Adrenal gland (tissue), 9 donors: ENCODE measurements at regions not wholly inside any gene's neighbourhood (a gene's known extent, or its start where the extent isn't known, plus 50 kb on each side); places are given as distances from the start of the nearest gene placed in this dataset.

ENCODE experiments used
- DNase-seq, 7 donors: peaks; one replicate each; pipeline ENCODE4 v3.0.0-alpha.2; 2019 to 2020
- H3K27ac ChIP-seq, 5 donors: fragments of 200-600 bp; sonication (generic) in 4 of 5; 1 replicate in 3 of 5; 2 replicates in 2 of 5; pipeline versions ENCODE4 v1.5.1 to v1.8.0; 2016 to 2020; ENCODE audit warnings: mild to moderate bottlenecking in 1 of 5
- H3K27me3 ChIP-seq: fragments of 200-600 bp; 2 replicates; pipeline ENCODE4 v1.8.0; 2021
- H3K36me3 ChIP-seq, 2 donors: fragments of 200-600 bp; replicated peaks in 1 of 2; 1 replicate in 1 of 2; 2 replicates in 1 of 2; pipeline versions ENCODE4 v1.5.1 to v1.8.0; 2018 to 2022
- H3K4me1 ChIP-seq, 2 donors: fragments of 200-600 bp; replicated peaks in 1 of 2; 1 replicate in 1 of 2; 2 replicates in 1 of 2; pipeline versions ENCODE4 v1.5.1 to v1.8.0; 2018 to 2021
- H3K4me3 ChIP-seq, 4 donors: fragments of 200-600 bp; sonication (generic) in 3 of 4; one replicate each; pipeline ENCODE4 v1.5.1; 2016 to 2018
- H3K9me3 ChIP-seq, 3 donors: fragments of 200-600 bp; sonication (generic) in 1 of 3; replicated peaks in 1 of 3; 1 replicate in 2 of 3; 2 replicates in 1 of 3; pipeline versions ENCODE4 v1.5.1 to v1.8.0; 2016 to 2021
- CTCF ChIP-seq, 6 experiments: fragments of 450-650 bp in 4 of 6; fragments of 200-600 bp in 2 of 6; sonication (generic) in 1 of 6; IDR thresholded peaks; 1 replicate in 5 of 6; 2 replicates in 1 of 6; pipeline versions ENCODE4 v1.5.1 to v1.8.0; 2016 to 2021; ENCODE audit warnings: antibody characterized with exemption in 6 of 6, mild to moderate bottlenecking in 2 of 6, moderate library complexity in 1 of 6
- POLR2A ChIP-seq, 2 donors: fragments of 450-650 bp; IDR thresholded peaks; one replicate each; pipeline ENCODE4 v1.6.1; 2017; ENCODE audit warnings: antibody characterized with exemption in 2 of 2, mild to moderate bottlenecking in 2 of 2, moderate library complexity in 1 of 2
- WGBS, 4 donors: extraction: QIAGEN DNeasy Blood & Tissue Kit in 2 of 4; methylation state at CpG; one replicate each; pipeline versions ENCODE4 v1.1.5 to v1.1.7; 2013 to 2017; 5-methylcytosine and 5-hydroxymethylcytosine counted together
- intact Hi-C, 2 donors: fragments of 100-400 bp; cut with DNase I; formaldehyde crosslinking; loops; one replicate each; pipeline versions ENCODE4 v1.14.1 to v1.15.0; 2022 to 2023
- donor health status: healthy with polysubstance abuse.
- donor health status: Bipolar disorder and iron deficiency.
- donor health status: DM: yes; HTN: yes; CAD: no.
- donor health status: DM: no; HTN: no; CAD: no.
- donor health status: DM: no; HTN: no; CAD: no.

- Histone ChIP-seq H3K36me3 (no peaks in the 10 kb centered on the region), H3K4me3 (no peak overlapping the region), H3K27ac (no peak overlapping the region), H3K4me1 (no peaks in the 10 kb centered on the region), H3K9me3 (no peaks in the 10 kb centered on the region), H3K27me3 (no peaks in the 10 kb centered on the region)
- DNase-seq, result no peak
- WGBS, 4 donors, result 74 to 92% (median 81%) methylated on average over 6 of the region's 6 CpGs
- TF ChIP-seq POLR2A (IDR thresholded peaks at IDR 0.05), result no peak
- no peak for TF ChIP-seq CTCF (IDR thresholded peaks at IDR 0.05)
- intact Hi-C loops, result no loop called here
Measured at GRCh38 chrX:34555481-34555880, 101.6 kb downstream of the TMEM47 start.

GRCh38 chrX:34546366-34546765 is 110.7 kb downstream of the TMEM47 start:
- DNase-seq, result no peak
- Histone ChIP-seq H3K4me3 (no peak overlapping the region), H3K9me3 (no peaks in the 10 kb centered on the region), H3K4me1 (no peaks in the 10 kb centered on the region), H3K36me3 (no peaks in the 10 kb centered on the region), H3K27ac (no peak overlapping the region), H3K27me3 (no peaks in the 10 kb centered on the region)
- intact Hi-C loops, result no loop called here
- WGBS, 4 donors, result 39 to 67% (median 53%) methylated on average over 4 of the region's 4 CpGs
- TF ChIP-seq CTCF (IDR thresholded peaks at IDR 0.05) (no peak), POLR2A (IDR thresholded peaks at IDR 0.05) (no peak)

- TF ChIP-seq CTCF (IDR thresholded peaks at IDR 0.05) (no peak), POLR2A (IDR thresholded peaks at IDR 0.05) (no peak)
- no peaks in the 10 kb centered on the region for H3K9me3 ChIP-seq
- no peaks in the 10 kb centered on the region for H3K36me3 ChIP-seq
- H3K27ac ChIP-seq, result no peak overlapping the region
- H3K4me3 ChIP-seq, result no peak overlapping the region
- H3K27me3 ChIP-seq, result peaks cover 5% of the 10 kb centered on the region
- no peaks in the 10 kb centered on the region for H3K4me1 ChIP-seq
- DNase-seq, result no peak
- intact Hi-C loops, result no loop called here
Measured at GRCh38 chrX:34528081-34528480, 129.0 kb downstream of the TMEM47 start.

GRCh38 chrX:34521563-34521962 is 135.5 kb downstream of the TMEM47 start:
- intact Hi-C loops, result no loop called here
- H3K36me3 ChIP-seq, result no peaks in the 10 kb centered on the region

More at GRCh38 chrX:34521563-34521962, 135.5 kb downstream of the TMEM47 start:
- WGBS, 4 donors, result 32 to 42% (median 37%) methylated on average over 2 of the region's 2 CpGs
- Histone ChIP-seq H3K9me3 (no peaks in the 10 kb centered on the region), H3K4me1 (no peaks in the 10 kb centered on the region), H3K27me3 (peaks cover 19% of the 10 kb centered on the region), H3K27ac (no peak overlapping the region), H3K4me3 (no peak overlapping the region)
- no peak for DNase-seq
- TF ChIP-seq CTCF (IDR thresholded peaks at IDR 0.05), result no peak
- TF ChIP-seq POLR2A (IDR thresholded peaks at IDR 0.05), result no peak
